SW480 (cell line): ENCODE measurements at regions not wholly inside any gene's neighbourhood (a gene's known extent, or its start where the extent isn't known, plus 50 kb on each side); places are given as distances from the start of the nearest gene placed in this dataset.

Source experiments
- DNase-seq: peaks from one replicate; pipeline ENCODE4 v3.0.0-alpha.2; 2016; ENCODE audit warnings: low spot score

DNA sequence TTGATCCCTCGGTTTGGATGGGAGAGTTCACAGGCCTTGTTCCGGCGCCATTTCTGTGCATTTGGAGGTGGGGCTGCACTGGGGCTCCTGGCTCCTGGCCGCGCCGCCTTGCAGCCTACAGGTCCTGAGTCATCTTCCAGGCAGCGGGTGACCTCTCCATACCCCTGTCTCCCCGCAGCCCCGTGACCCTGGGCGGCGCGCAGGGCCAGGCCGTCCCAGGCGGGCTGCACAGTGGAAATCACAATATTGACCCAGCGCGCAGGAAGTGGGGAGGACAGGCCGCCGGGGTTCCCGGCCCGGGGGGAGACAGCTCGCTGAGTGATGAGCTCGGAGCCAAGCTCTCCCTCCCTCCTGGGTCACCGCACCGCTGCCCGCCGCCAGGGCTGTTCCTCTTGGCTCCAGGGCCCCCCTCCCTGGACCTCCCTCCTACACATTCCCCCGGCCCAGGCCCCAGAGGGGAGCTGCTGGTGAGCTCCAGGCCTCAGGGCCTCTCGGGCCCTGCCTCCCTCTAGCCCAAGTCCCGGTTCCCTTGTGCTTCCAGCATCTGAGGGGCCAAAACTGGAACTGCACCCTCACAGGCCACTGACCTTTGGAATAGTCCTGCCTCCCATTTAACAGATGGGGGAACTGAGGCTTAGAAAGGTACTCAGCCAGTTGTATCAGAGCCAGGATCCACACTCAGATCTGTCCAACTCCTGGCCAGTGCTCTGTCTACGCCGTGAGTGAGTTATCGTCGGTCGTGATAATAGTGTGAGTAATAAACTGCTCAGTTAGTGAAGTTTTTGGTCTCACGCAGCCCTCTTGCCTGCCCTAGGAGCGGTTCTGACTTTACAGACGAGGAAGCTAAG is 142.9 kb upstream of the WNT4 start:
- DNase-seq, result no peak

DNA sequence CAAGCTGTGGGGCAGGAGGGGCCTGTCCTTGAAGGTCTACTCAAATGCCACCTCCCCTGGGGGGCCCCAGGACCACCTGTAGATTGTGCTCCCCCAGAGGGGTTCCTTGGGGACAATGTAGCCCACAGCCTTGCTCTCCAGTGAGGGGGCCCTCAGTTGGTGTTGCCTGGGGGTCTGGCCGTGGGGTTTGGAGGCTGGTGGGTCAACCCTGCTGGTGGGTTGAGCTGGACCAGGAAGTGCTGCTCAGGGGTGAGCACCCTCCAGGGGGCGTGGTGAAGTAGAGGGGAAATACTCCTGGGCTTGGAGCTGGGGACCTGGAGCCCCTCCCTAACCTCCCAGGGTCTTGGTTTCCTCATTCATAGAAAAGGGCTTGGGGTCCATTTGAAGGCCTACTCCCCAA is 143.6 kb upstream of the WNT4 start:
- no peak for DNase-seq

DNA sequence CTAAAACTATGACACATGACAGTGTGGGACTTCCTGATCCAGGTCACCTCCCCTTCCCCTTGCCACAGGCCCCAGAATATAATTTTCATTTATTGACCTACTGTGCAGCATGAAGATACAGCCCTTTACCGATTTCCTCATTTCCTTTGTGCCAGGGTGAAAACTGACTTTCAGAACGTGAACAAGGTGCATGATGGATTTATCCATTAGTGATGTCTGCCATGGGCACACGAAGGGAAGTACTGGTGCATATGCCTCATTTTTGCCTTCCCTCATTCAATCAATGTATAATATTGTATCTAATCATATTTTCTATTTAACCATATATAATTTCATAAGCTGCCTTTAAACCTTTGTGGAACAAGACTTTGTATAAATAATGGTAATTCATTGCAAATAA is 144.4 kb upstream of the WNT4 start:
- DNase-seq, result no peak

DNA sequence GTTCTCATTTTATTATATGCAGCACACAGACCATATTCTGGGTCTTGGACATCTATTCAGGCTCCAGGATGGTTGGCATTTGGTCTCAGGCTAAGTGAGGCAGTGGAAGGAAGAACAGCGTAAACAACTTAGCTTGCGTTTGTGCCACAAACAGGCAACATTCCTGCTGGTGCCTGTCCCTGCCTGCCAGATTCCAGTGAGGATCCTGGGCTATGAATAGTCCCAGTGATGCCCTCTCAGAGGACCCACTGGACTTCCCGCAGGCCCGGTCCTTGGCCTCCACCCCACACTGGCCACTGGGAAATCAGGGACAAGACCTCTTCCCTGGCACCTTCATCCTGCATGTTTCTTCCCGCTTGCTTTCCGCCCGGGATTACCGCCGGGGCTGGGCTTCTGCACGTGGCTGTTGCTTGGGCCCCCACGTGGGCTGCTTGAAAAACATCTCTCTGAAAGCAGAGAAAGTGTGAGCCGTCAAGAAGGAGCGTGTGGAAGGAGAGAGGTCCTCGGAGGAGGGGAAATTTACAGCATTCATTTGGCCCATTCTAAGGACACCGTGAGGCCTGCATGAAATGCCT is 145.1 kb upstream of the WNT4 start:
- no peak for DNase-seq

DNA sequence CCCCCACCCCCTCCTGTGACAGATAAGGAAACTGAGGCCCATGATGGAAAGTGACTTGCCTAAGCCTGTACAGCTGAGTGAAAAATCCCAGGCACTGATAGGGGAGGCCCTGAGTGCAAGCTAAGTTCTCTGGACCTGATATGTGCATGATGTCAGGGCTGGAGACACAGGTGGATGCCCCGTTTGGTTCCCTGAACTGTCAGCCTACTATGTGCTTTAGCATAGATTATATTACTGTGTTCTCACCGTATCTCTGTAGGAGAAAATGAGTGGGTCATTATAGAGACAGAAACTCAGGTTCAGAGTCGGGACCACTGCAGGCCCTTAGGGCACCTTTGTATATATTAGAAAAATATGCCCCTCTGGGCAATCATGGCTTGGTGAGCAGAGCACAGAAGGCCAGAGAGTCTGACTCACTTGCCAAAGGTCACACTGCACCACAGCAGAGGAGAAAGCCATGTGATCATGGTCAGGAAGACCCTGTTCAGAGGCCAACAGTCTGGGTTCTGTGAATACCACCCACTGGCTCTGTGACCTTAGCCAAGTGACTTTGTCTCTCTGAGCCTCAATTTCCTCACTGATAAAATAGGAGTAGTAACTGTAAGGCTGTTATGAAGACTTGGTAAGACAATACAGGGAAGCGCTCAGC is 145.8 kb upstream of the WNT4 start:
- no peak for DNase-seq

DNA sequence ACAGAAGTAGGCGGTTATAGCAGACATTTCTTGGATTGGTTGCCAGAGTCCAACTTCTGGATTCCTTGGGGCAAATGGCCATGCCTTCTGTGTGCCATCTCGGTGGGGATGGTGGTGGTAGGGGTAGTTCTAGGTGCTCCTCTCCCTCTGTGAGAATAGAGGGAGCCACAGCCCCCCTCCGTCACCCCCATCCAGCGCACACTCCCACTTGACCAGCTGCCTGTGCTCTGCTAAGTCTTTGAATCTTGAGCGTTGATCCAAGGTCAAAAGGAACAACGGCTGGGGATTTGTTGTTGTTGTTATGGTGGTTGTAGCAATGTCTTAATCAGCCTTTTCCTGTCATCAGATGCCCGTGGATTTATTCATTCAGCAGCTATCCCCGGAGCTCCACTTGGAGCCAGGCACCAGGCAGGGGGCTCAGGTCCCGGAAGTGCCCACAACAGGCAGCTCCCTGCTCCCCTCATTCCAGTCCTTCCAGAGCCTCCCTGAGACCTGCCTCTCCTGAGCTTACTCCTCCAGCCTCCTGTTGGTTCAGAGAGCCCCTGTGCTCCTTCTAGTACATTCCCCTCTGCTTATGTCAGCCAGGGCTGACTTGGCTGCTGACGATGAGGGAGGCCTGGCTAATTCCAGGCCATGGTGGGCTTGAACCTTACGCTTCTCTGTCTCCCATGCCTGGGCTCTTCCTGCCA is 146.6 kb upstream of the WNT4 start:
- no peak for DNase-seq

DNA sequence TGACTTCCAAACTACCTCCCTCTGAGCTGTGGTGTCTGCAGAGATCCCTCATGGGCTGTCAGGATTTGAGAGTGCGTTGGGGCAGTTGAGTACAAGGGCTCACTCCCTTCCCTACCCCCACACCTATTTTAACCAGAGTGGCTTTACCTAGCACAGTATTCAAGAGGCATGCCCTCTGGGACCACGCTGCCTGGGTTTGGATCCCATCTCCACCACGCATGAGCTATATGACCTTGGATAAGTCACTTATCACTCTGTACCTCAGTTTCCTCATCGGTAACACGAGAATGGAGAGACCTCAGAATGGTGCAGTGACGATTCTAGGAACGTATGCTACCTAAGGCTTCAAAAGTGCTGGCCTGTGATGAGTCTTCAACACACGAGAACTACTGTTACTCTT is 147.3 kb upstream of the WNT4 start:
- DNase-seq, result no peak

DNA sequence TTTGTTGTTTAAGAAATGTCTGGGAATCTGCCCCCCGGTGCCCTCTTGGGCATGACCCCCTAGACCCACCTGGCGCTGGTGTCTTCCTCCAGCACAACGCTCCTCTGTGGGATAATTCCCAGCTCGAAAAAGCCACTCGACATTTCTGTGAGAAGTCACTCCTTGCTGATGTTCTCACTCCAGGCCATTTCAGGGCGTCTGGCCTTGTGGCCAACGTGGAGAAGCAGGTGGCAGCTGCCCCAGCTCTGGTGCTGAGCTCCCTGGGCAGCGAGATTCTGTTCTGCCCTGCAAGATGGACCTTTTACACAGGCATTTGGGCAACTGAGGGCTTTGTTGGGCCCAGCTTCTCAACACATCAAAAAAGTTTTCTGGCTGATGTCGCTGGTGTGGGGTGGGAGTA is 147.7 kb upstream of the WNT4 start:
- no peak for DNase-seq

DNA sequence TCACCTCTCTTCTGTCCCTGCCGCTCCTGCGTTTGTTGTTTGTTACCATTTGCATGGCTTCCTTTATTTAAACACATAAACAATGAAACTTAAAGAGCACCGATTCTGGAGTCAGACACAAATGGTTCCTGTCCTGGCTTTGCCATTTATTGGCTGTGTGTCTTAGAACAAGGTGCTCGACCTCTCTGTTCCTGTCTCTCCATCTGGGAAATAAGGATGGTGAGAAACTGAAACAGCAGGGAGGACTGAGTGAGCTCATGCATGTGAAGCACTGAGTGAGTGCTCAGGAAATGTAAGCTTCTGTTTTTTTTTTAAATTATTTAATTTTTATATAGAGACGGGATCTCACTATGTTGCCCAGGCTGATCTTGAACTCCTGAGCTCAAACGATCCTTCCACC is 148.2 kb upstream of the WNT4 start:
- DNase-seq, result no peak

DNA sequence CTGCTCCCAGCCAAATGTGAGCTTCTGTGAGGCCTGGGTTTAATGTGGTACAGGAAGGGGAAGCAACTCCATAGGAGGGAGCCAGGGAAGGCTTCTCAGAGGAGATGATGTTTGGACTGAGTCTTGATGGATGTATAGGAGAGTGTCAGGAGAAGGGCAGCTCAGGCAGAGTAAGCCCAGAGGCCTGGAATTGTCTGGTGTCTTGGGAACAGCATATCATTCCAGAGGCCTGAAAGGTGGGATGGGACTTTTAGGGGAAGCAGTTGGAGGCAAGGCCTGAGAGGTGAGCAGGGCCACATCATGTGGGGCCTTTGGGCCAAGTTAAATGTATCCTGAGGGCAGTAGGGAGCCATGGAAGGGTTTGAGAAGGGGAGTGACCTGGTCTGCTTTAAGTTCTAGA is 148.6 kb upstream of the WNT4 start:
- no peak for DNase-seq

DNA sequence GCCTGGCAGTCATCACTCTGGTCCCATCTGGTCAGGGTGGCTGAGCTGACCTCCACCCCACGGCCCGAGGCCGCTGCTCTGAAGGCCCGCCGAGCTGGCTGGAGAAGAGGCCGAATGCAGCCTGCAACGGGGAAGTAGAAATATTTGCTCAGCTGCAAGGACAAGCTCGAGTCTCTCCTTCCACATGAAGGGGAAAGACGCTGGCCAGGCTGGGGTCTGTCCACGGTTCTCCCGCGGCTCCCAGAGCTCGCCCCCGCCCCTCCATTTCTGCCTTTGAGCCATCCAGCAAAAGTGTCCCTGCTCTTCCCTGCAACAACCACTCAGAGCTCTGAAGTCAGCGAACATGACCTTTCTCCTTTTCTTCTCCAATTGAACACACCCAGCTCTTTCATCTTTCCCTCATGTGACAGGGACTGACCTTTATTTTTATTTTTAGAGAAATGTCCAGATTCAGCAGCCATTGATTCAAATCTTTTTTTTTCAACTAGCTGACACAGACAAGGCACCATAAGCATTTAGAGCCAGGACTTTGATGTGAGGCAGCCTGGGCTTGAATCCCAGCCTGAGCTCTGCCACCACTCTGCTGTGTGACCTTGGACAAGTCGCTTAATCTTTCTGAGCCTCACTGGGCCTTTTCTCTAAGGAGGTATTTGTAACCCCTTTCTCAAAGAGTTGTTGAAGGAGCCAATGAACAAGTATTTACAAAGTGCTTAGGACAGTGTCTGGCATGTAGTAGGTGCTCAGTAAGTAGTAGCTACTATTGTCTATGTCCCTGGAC is 149.3 kb upstream of the WNT4 start:
- no peak for DNase-seq

DNA sequence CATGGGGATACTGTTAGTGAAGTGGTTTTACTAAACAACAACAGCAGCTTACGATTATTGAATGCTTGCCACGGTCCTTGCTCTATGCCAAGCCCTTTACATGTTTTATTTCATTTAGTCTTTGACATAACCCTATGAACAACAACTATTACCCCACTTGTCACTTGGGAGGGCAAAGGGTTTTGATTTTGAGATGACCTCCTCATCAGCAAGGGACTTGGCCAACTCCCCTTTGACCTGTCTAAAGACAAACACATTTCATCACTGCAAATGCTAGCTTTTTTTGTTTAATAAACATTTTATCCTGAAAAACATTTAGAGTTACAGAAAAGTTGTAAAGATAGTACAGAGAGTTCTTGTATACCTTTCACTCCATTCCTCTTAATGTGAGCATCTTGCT is 152.5 kb upstream of the WNT4 start:
- no peak for DNase-seq

DNA sequence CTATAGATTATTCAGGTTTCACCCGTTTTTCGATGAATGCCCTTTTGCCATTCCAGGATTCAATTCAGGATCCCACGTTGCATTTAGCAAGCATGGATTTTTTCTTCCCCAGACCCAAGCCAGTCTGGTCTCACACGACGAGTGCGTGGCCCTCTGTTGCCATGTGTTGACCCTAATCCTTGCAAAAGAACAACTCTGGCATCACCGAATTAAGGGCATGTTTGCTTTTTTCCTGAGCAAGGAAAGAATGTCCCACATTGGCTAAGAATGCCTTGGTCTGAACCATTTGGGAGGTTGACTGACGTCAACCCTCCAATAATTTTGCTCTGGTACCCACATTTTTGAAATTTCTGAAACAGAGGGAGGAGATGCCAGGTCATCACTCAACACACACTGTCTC is 153.0 kb upstream of the WNT4 start:
- no peak for DNase-seq

DNA sequence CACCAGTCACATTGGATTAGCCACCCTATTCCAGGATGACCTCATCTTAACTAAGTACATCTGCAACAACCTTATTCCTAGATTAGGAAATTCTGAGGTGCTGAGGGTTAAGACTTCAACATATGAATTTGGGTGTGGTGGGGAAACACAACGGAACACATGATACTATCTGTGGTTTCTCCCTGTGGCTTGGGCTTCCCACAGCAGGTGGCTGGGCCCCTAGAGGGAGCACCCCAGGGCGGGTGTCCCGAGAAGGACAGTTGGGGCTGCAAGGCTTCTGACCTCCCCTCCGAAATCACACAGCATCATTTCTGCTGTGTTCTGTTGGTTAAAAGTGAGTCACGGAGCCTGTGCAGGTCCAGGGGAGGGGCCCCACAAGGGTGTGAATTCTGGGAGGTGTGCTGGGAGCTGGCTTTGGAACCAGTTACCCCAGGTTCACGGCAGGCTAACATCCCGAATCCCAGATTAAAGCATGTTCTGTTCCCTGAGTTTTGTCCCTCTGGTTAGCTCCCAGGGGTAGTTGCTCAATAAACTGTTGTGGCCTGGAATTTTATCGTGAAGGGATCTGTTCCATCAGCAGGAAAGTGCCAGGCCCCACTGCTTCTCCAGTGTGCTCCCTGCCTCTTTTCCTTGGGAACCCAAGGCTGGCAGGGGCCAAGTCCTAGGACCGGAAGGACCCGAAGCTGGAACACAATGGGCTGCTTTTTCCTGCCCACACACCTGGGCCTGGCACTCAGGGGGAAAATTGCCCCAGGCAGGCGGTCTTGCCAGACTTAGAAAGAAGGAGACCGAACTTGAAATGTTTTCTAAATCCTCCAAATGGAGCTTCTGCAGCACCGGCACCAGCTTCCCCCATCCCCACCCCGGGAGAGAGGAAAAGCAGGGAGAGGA is 154.0 kb upstream of the WNT4 start:
- peak; percentile 25 for DNase-seq

DNA sequence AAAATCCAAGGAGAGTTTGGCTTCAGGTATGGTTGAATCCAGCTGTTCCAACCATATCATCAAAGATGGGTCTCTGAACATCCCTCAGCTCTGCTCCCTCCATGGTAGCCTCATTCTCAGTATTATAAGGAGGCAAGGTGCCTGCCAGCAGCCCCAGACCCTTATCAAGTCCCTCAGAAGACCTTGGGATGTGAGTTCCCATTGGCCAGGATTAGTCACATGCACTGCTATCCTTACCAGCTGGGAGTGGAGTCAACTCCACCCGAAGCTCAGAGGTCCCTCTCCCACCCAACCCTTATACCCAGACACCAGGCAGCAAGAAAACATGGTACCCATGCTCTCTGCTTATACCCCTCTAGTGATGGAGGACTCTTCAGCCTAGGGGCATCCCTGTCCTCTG is 153.7 kb upstream of the ZBTB40 start:
- DNase-seq, result no peak

DNA sequence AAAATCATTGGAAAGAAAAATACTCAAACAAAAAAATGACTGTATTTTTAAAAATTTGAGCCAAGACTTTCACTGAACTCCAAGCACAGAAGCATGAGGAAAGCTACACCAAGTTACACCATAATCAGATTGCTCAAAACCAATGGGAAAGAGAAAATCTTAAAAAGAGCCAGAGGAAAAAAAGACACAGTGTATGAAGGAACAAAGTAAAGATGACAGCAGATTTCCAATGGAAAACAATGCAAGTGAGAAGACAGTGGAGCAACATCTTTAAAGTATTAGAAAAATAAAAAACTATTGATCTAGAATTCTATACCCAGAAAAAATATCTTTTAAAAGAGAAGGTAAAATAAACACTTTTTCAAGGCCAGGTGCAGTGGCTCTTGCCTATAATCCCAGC is 147.8 kb upstream of the ZBTB40 start:
- DNase-seq, result no peak

DNA sequence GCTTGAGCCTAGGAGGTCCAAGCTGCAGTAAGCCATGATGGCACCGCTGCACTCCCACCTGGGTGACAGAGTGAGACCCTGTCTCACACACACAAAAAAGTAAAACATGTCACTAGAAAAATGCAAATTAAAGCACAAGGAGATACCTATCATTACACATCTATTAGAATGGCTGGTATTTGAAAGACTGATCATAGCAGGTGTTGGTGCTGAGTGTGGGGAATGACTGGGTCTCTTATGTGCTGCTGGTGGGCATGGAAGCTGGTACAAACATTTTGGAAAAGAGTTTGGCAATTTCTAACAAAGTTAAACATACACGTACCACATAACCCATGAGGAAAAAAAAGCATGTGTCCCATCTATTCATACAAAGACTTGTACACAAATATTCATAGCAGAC is 142.1 kb upstream of the ZBTB40 start:
- no peak for DNase-seq

DNA sequence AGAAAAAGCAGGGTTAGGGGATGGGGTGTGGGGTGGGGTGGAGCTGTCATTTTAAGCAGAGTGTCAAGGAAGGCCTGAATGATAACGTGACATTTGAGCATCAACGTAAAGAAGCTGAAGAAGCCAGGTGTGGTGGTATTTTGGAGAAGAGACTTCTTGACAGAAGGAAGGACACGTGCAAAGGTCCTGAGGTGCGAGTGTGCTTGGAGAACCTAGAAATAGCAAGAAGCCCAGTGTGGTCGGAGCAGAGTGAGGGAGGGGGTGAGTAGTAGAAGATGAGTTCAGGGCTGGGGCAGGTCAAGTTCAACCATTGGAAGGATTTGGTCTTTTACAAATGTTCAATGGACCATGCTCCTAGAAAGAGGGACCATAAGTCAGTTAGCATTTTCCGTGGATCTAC is 140.2 kb upstream of the ZBTB40 start:
- DNase-seq, result no peak

DNA sequence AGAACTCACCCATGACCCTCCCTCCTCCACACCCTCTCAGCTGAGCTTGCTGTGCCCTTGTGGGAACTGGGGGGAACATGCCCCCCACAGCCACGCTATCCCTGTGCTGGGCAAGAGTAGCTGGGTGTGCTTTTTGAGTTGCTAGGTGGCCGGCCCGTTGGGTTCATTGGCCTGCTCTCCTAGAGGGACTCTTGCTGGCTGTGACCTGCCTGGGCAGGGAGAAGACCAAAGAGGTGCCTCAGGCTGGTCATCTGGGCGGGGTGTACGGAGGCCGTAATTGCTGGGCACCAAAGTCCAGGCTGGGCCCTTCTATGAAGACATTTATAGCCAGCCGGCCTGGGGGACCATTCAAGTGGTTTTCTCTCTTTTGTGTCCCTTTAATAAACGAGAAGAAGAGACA is 138.3 kb upstream of the ZBTB40 start:
- no peak for DNase-seq

DNA sequence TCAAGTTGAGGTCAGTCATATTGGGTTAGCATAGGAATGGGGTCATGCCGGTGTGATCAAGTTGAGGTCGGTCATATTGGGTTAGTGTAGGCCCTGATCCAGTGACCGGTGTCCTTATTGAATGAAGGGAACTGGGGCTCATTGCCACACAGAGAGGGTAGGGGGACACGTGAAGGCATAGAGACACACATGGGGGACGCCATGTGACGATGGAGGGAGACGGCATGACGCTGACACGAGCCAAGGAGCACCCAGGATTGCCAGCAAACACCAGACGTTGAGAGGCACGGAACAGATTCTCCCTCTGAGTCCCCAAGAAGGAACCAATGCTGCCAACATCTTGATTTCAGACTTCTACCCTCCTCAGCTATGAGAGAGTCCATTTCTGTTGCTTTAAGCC is 136.9 kb upstream of the ZBTB40 start:
- no peak for DNase-seq
